ENCODE measurements at regions not wholly inside any gene's neighbourhood (a gene's known extent, or its start where the extent isn't known, plus 50 kb on each side); places are given as distances from the start of the nearest gene placed in this dataset.

- no peak for ATAC-seq (ENCODE audit: low read depth)
- H3K36me3 Mint-ChIP-seq = no peaks in the 10 kb centered on the region
- no peak overlapping the region for H3K27ac Mint-ChIP-seq
- H3K27me3 Mint-ChIP-seq = no peaks in the 10 kb centered on the region
- H3K4me1 Mint-ChIP-seq = no peaks in the 10 kb centered on the region
- DNase-seq (ENCODE audit: low spot score in 2 of 2) = no peak
- H3K4me3 Mint-ChIP-seq = no peak overlapping the region
- H3K9me3 Mint-ChIP-seq = peaks cover 8% of the 10 kb centered on the region
Measured at GRCh38 chr13:83350569-83350968, 531.7 kb downstream of the SLITRK1 start.

- Mint-ChIP-seq H3K4me3 (no peak overlapping the region), H3K27me3 (no peaks in the 10 kb centered on the region), H3K4me1 (no peaks in the 10 kb centered on the region), H3K27ac (no peak overlapping the region), H3K36me3 (no peaks in the 10 kb centered on the region), H3K9me3 (peaks cover 13% of the 10 kb centered on the region)
- DNase-seq (ENCODE audit: low spot score in 2 of 2) = no peak
- no peak for ATAC-seq (ENCODE audit: low read depth)
Measured at GRCh38 chr13:83344518-83344917, 537.8 kb downstream of the SLITRK1 start.

GRCh38 chr13:83340170-83340569, 542.1 kb downstream of the SLITRK1 start:
- Mint-ChIP-seq H3K4me3 (no peak overlapping the region), H3K36me3 (no peaks in the 10 kb centered on the region), H3K4me1 (no peaks in the 10 kb centered on the region), H3K27ac (no peak overlapping the region), H3K9me3 (peaks cover 11% of the 10 kb centered on the region), H3K27me3 (no peaks in the 10 kb centered on the region)
- no peak for ATAC-seq (ENCODE audit: low read depth)
- DNase-seq (ENCODE audit: low spot score in 2 of 2) = no peak

GRCh38 chr13:83333614-83334388, 548.5 kb downstream of the SLITRK1 start:
- Mint-ChIP-seq H3K27me3 (no peaks in the 10 kb centered on the region), H3K27ac (no peak overlapping the region), H3K36me3 (no peaks in the 10 kb centered on the region), H3K4me3 (no peak overlapping the region), H3K9me3 (peaks cover 4% of the 10 kb centered on the region), H3K4me1 (no peaks in the 10 kb centered on the region)
- no peak for DNase-seq (ENCODE audit: low spot score in 2 of 2)
- ATAC-seq (ENCODE audit: low read depth) = no peak

GRCh38 chr13:83332751-83333150, 549.5 kb downstream of the SLITRK1 start:
- Mint-ChIP-seq H3K27me3 (no peaks in the 10 kb centered on the region), H3K9me3 (peaks cover 6% of the 10 kb centered on the region), H3K4me1 (no peaks in the 10 kb centered on the region), H3K4me3 (no peak overlapping the region), H3K36me3 (no peaks in the 10 kb centered on the region), H3K27ac (no peak overlapping the region)
- DNase-seq (ENCODE audit: low spot score in 2 of 2) = no peak
- ATAC-seq (ENCODE audit: low read depth) = no peak

GRCh38 chr13:83327091-83327490, 555.2 kb downstream of the SLITRK1 start:
- Mint-ChIP-seq H3K4me1 (no peaks in the 10 kb centered on the region), H3K27me3 (no peaks in the 10 kb centered on the region), H3K4me3 (no peak overlapping the region), H3K27ac (no peak overlapping the region), H3K9me3 (peaks cover 14% of the 10 kb centered on the region), H3K36me3 (no peaks in the 10 kb centered on the region)
- ATAC-seq (ENCODE audit: low read depth) (no peak), DNase-seq (ENCODE audit: low spot score in 2 of 2) (no peak)

GRCh38 chr13:83325125-83325853, 557.0 kb downstream of the SLITRK1 start:
- Mint-ChIP-seq H3K27ac (no peak overlapping the region), H3K4me1 (no peaks in the 10 kb centered on the region), H3K9me3 (peaks cover 13% of the 10 kb centered on the region), H3K4me3 (no peak overlapping the region), H3K36me3 (no peaks in the 10 kb centered on the region), H3K27me3 (no peaks in the 10 kb centered on the region)
- ATAC-seq (ENCODE audit: low read depth) = no peak
- no peak for DNase-seq (ENCODE audit: low spot score in 2 of 2)

- no peaks in the 10 kb centered on the region for H3K36me3 Mint-ChIP-seq
- H3K4me1 Mint-ChIP-seq = no peaks in the 10 kb centered on the region
- ATAC-seq (ENCODE audit: low read depth) (no peak), DNase-seq (ENCODE audit: low spot score in 2 of 2) (no peak)
- no peak overlapping the region for H3K27ac Mint-ChIP-seq
- H3K4me3 Mint-ChIP-seq = no peak overlapping the region
- no peaks in the 10 kb centered on the region for H3K27me3 Mint-ChIP-seq
- H3K9me3 Mint-ChIP-seq = peaks cover 1% of the 10 kb centered on the region
Measured at GRCh38 chr13:83311886-83312577, 570.2 kb downstream of the SLITRK1 start.

GRCh38 chr13:83298617-83299016, 583.7 kb downstream of the SLITRK1 start:
- peaks cover 5% of the 10 kb centered on the region for H3K9me3 Mint-ChIP-seq
- H3K27me3 Mint-ChIP-seq = no peaks in the 10 kb centered on the region
- ATAC-seq (ENCODE audit: low read depth) = no peak
- no peak for DNase-seq (ENCODE audit: low spot score in 2 of 2)
- no peaks in the 10 kb centered on the region for H3K4me1 Mint-ChIP-seq
- no peak overlapping the region for H3K4me3 Mint-ChIP-seq
- H3K27ac Mint-ChIP-seq = no peak overlapping the region
- H3K36me3 Mint-ChIP-seq = no peaks in the 10 kb centered on the region

GRCh38 chr13:83297586-83298290, 584.5 kb downstream of the SLITRK1 start:
- DNase-seq (ENCODE audit: low spot score in 2 of 2) (no peak), ATAC-seq (ENCODE audit: low read depth) (no peak)
- Mint-ChIP-seq H3K4me3 (no peak overlapping the region), H3K27ac (no peak overlapping the region), H3K4me1 (no peaks in the 10 kb centered on the region), H3K36me3 (no peaks in the 10 kb centered on the region), H3K27me3 (no peaks in the 10 kb centered on the region), H3K9me3 (peaks cover 5% of the 10 kb centered on the region)

GRCh38 chr13:83295686-83296085, 586.6 kb downstream of the SLITRK1 start:
- H3K27ac Mint-ChIP-seq = no peak overlapping the region
- no peaks in the 10 kb centered on the region for H3K27me3 Mint-ChIP-seq
- H3K36me3 Mint-ChIP-seq = no peaks in the 10 kb centered on the region
- no peak for DNase-seq (ENCODE audit: low spot score in 2 of 2)
- no peak for ATAC-seq (ENCODE audit: low read depth)
- H3K4me1 Mint-ChIP-seq = no peaks in the 10 kb centered on the region
- H3K9me3 Mint-ChIP-seq = peaks cover 6% of the 10 kb centered on the region
- no peak overlapping the region for H3K4me3 Mint-ChIP-seq

- no peak overlapping the region for H3K4me3 Mint-ChIP-seq
- no peak for ATAC-seq (ENCODE audit: low read depth)
- DNase-seq (ENCODE audit: low spot score in 2 of 2) = no peak
Measured at GRCh38 chr13:83286737-83287136, 595.5 kb downstream of the SLITRK1 start.

GRCh38 chr13:83281654-83282053, 600.6 kb downstream of the SLITRK1 start:
- peaks cover 3% of the 10 kb centered on the region for H3K9me3 Mint-ChIP-seq

More at GRCh38 chr13:83286737-83287136, 595.5 kb downstream of the SLITRK1 start:
- Mint-ChIP-seq H3K4me1 (no peaks in the 10 kb centered on the region), H3K27ac (no peak overlapping the region), H3K27me3 (no peaks in the 10 kb centered on the region), H3K9me3 (peaks cover 5% of the 10 kb centered on the region), H3K36me3 (no peaks in the 10 kb centered on the region)

GRCh38 chr13:83274679-83275078, 607.6 kb downstream of the SLITRK1 start:
- Mint-ChIP-seq H3K27me3 (no peaks in the 10 kb centered on the region), H3K9me3 (no peaks in the 10 kb centered on the region), H3K27ac (no peak overlapping the region), H3K36me3 (no peaks in the 10 kb centered on the region), H3K4me3 (no peak overlapping the region), H3K4me1 (no peaks in the 10 kb centered on the region)
- ATAC-seq (ENCODE audit: low read depth) (no peak), DNase-seq (ENCODE audit: low spot score in 2 of 2) (no peak)

More at GRCh38 chr13:83281654-83282053, 600.6 kb downstream of the SLITRK1 start:
- Mint-ChIP-seq H3K36me3 (no peaks in the 10 kb centered on the region), H3K27me3 (no peaks in the 10 kb centered on the region), H3K27ac (no peak overlapping the region), H3K4me1 (no peaks in the 10 kb centered on the region), H3K4me3 (no peak overlapping the region)
- DNase-seq (ENCODE audit: low spot score in 2 of 2) (no peak), ATAC-seq (ENCODE audit: low read depth) (no peak)

Data from memory B cell (primary cell).